ENCODE measurements at regions not wholly inside any gene's neighbourhood (a gene's known extent, or its start where the extent isn't known, plus 50 kb on each side); places are given as distances from the start of the nearest gene placed in this dataset.

DNA sequence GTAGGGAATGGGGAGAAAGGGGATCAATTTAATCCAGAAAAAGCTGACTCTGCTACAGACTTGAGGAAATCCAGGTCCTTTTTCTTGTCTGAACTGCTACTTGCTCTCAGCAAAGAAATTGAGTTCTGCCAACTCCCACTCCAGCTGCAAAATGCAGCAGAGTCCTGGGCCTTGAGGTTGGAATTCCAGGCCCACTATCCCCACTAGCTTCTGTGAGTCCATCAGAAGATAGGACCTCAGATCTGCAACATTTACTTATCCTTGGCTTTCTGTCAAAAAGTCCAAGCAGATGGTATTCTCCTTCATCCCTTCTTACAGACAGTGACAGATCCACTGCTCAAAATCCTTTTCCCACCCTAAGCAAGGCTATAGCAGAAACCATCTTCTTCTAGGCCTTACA lies 219.2 kb downstream of the ARHGAP12 start:
- H3K4me3 ChIP-seq (ENCODE audit: low read length in 3 of 3): no peak overlapping the region
- peaks cover 0 to 6% (median 3%) of the 10 kb centered on the region in 3 donors for H3K9me3 ChIP-seq (ENCODE audit: control insufficient read depth in 2 of 3, insufficient read depth in 1 of 3, low read length in 3 of 3)
- intact Hi-C loops (cut with DNase I): no loop called here
- no peak overlapping the region for H3K9ac ChIP-seq (ENCODE audit: low read length in 3 of 3)
- no peak for FAIRE-seq
- TF ChIP-seq, protein P1, sequence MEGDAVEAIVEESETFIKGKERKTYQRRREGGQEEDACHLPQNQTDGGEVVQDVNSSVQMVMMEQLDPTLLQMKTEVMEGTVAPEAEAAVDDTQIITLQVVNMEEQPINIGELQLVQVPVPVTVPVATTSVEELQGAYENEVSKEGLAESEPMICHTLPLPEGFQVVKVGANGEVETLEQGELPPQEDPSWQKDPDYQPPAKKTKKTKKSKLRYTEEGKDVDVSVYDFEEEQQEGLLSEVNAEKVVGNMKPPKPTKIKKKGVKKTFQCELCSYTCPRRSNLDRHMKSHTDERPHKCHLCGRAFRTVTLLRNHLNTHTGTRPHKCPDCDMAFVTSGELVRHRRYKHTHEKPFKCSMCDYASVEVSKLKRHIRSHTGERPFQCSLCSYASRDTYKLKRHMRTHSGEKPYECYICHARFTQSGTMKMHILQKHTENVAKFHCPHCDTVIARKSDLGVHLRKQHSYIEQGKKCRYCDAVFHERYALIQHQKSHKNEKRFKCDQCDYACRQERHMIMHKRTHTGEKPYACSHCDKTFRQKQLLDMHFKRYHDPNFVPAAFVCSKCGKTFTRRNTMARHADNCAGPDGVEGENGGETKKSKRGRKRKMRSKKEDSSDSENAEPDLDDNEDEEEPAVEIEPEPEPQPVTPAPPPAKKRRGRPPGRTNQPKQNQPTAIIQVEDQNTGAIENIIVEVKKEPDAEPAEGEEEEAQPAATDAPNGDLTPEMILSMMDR (IDR thresholded peaks at IDR 0.05; ENCODE audit: borderline replicate concordance, extremely low read depth, insufficient read depth): no peak
- DNase-seq: no peak
- H3K27ac ChIP-seq (ENCODE audit: low read depth in 2 of 2, low read length in 2 of 2): no peak overlapping the region
- no peaks in the 10 kb centered on the region for H3K27me3 ChIP-seq (ENCODE audit: control insufficient read depth, insufficient read depth, low read length)
- no peaks in the 10 kb centered on the region for H3K36me3 ChIP-seq (ENCODE audit: control insufficient read depth in 2 of 3, insufficient read depth in 3 of 3, low read length in 3 of 3)
- H3K4me1 ChIP-seq (ENCODE audit: control insufficient read depth in 2 of 3, insufficient read depth in 2 of 3, low read depth in 1 of 3, low read length in 3 of 3): peaks cover 3 to 13% (median 13%) of the 10 kb centered on the region in 3 donors

DNA sequence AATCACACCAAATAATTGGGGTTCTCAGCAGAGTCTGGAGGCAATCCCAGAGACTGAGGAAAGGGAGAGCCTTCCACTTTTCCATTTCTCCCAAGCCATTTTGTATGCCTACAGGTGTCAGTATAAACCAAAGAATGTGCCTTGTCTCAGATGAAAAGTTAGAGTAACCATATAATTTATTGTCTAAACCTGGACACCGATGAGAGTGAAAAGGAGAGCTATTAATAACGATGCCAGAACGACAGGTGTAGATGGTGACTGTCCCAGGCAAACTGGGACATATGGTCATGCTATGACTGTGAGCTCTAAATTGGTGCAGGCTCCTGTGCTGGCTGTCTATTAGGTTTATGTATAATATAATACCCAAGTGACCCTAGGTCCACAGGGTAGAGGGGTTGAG lies 219.6 kb downstream of the ARHGAP12 start:
- H3K4me1 ChIP-seq (ENCODE audit: control insufficient read depth in 2 of 3, insufficient read depth in 2 of 3, low read depth in 1 of 3, low read length in 3 of 3): peaks cover 3 to 13% (median 13%) of the 10 kb centered on the region in 3 donors
- H3K27me3 ChIP-seq (ENCODE audit: control insufficient read depth, insufficient read depth, low read length): no peaks in the 10 kb centered on the region
- peaks cover 0 to 6% (median 3%) of the 10 kb centered on the region in 3 donors for H3K9me3 ChIP-seq (ENCODE audit: control insufficient read depth in 2 of 3, insufficient read depth in 1 of 3, low read length in 3 of 3)
- DNase-seq (no peak), FAIRE-seq (no peak)
- peak overlapping the region in 1 of 2 donors; percentile 23 for H3K27ac ChIP-seq (ENCODE audit: low read depth in 2 of 2, low read length in 2 of 2)
- H3K36me3 ChIP-seq (ENCODE audit: control insufficient read depth in 2 of 3, insufficient read depth in 3 of 3, low read length in 3 of 3): no peaks in the 10 kb centered on the region
- TF ChIP-seq, protein P1 (IDR thresholded peaks at IDR 0.05; ENCODE audit: borderline replicate concordance, extremely low read depth, insufficient read depth): no peak
- no peak overlapping the region for H3K4me3 ChIP-seq (ENCODE audit: low read length in 3 of 3)
- no peak overlapping the region for H3K9ac ChIP-seq (ENCODE audit: low read length in 3 of 3)
- intact Hi-C loops (cut with DNase I): no loop called here

DNA sequence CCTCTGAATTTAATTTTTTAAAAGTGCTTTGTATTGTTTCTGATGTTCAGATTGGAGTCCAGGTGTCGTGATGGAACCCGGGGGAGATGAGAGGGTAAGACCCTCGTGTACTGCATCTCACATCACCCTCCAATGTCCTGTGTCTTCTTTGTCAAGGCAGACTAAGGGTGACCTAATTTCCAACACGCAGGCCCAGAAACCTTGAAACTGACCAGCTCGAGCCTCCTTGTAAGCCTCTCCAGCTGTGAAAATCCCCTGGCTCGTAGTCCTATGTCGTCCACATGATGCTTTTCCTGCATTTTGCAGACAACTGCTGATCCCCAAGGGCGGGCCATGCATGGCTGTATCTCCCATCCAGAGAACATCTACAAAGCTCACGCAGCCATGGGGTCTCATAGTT lies 220.2 kb downstream of the ARHGAP12 start:
- peaks cover 0 to 6% (median 3%) of the 10 kb centered on the region in 3 donors for H3K9me3 ChIP-seq (ENCODE audit: control insufficient read depth in 2 of 3, insufficient read depth in 1 of 3, low read length in 3 of 3)
- H3K36me3 ChIP-seq (ENCODE audit: control insufficient read depth in 2 of 3, insufficient read depth in 3 of 3, low read length in 3 of 3): no peaks in the 10 kb centered on the region
- no peak overlapping the region for H3K4me3 ChIP-seq (ENCODE audit: low read length in 3 of 3)
- no peaks in the 10 kb centered on the region for H3K27me3 ChIP-seq (ENCODE audit: control insufficient read depth, insufficient read depth, low read length)
- peak overlapping the region in 1 of 2 donors; percentile 23 for H3K27ac ChIP-seq (ENCODE audit: low read depth in 2 of 2, low read length in 2 of 2)
- TF ChIP-seq, protein P1 (IDR thresholded peaks at IDR 0.05; ENCODE audit: borderline replicate concordance, extremely low read depth, insufficient read depth): no peak
- H3K9ac ChIP-seq (ENCODE audit: low read length in 3 of 3): peak overlapping the region in 1 of 3 donors; percentile 14
- H3K4me1 ChIP-seq (ENCODE audit: control insufficient read depth in 2 of 3, insufficient read depth in 2 of 3, low read depth in 1 of 3, low read length in 3 of 3): peaks cover 3 to 13% (median 13%) of the 10 kb centered on the region in 3 donors
- intact Hi-C loops (cut with DNase I): no loop called here
- FAIRE-seq (no peak), DNase-seq (peak in 1 of 5 donors; percentile 32)

DNA sequence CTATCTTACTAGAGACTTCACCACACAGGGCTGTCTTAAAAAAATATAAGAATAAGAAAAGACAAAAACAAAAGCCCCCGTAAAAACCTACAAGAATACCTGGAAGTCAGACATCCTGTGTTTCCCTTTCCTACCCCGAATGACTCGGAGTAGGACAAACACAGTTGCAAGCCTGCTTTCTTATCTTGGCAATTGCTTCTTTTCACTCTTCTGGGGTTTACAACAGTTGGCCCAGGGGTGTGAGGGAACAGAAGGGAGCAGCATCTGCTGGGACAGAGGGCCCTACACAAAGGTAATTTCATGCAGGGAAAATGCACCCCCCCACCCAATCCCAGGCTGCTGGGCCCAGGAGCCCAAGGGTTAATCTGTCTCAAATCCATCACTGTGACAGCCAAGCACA lies 220.6 kb downstream of the ARHGAP12 start:
- no peaks in the 10 kb centered on the region for H3K27me3 ChIP-seq (ENCODE audit: control insufficient read depth, insufficient read depth, low read length)
- no peak overlapping the region for H3K9ac ChIP-seq (ENCODE audit: low read length in 3 of 3)
- FAIRE-seq (no peak), DNase-seq (no peak)
- peaks cover 0 to 6% (median 3%) of the 10 kb centered on the region in 3 donors for H3K9me3 ChIP-seq (ENCODE audit: control insufficient read depth in 2 of 3, insufficient read depth in 1 of 3, low read length in 3 of 3)
- H3K36me3 ChIP-seq (ENCODE audit: control insufficient read depth in 2 of 3, insufficient read depth in 3 of 3, low read length in 3 of 3): no peaks in the 10 kb centered on the region
- intact Hi-C loops (cut with DNase I): no loop called here
- peak overlapping the region; percentile 1 to 23 for H3K27ac ChIP-seq (ENCODE audit: low read depth in 2 of 2, low read length in 2 of 2)
- H3K4me1 ChIP-seq (ENCODE audit: control insufficient read depth in 2 of 3, insufficient read depth in 2 of 3, low read depth in 1 of 3, low read length in 3 of 3): peaks cover 3 to 13% (median 13%) of the 10 kb centered on the region in 3 donors
- no peak overlapping the region for H3K4me3 ChIP-seq (ENCODE audit: low read length in 3 of 3)
- TF ChIP-seq, protein P1 (IDR thresholded peaks at IDR 0.05; ENCODE audit: borderline replicate concordance, extremely low read depth, insufficient read depth): no peak
